Neural cell (in vitro differentiated cells): ENCODE measurements at regions not wholly inside any gene's neighbourhood (a gene's known extent, or its start where the extent isn't known, plus 50 kb on each side); places are given as distances from the start of the nearest gene placed in this dataset.

ENCODE experiments used
- H2AFZ ChIP-seq: fragments of 200-600, 300-800 bp; sonication (generic), shearing (Covaris generic); 2 replicates; pipeline ENCODE4 v1.6.0; 2014; ENCODE audit warnings: low read depth, mild to moderate bottlenecking, antibody characterized with exemption, low read length, moderate library complexity
- H3F3A ChIP-seq: fragments of 200-600 bp; shearing (Covaris generic); 2 replicates; pipeline ENCODE4 v1.6.1; 2016; ENCODE audit warnings: mild to moderate bottlenecking, moderate library complexity, mixed read lengths, antibody characterized with exemption, low read length; ENCODE audit not compliant: insufficient read depth, poor library complexity, severe bottlenecking
- H3K27ac ChIP-seq: fragments of 200-600, 300-800 bp; sonication (generic), shearing (Covaris generic); 2 replicates; pipeline ENCODE4 v1.5.1; 2014; ENCODE audit warnings: mild to moderate bottlenecking, low read length, moderate library complexity
- H3K27me3 ChIP-seq: fragments of 300-800, 200-600 bp; sonication (generic), shearing (Covaris generic); 2 replicates; pipeline ENCODE4 v1.6.0; 2014; ENCODE audit warnings: mild to moderate bottlenecking, low read depth, low read length, moderate library complexity; ENCODE audit not compliant: insufficient read depth
- H3K36me3 ChIP-seq: fragments of 300-800, 200-600 bp; sonication (generic), shearing (Covaris generic); 2 replicates; pipeline ENCODE4 v1.5.1; 2014; ENCODE audit warnings: mild to moderate bottlenecking, antibody characterized with exemption, low read length, moderate library complexity; ENCODE audit not compliant: insufficient read depth
- H3K4me2 ChIP-seq: fragments of 300-800, 200-600 bp; sonication (generic), shearing (Covaris generic); 2 replicates; pipeline ENCODE4 v1.6.0; 2014; ENCODE audit warnings: mild to moderate bottlenecking, low read length
- H3K4me3 ChIP-seq: fragments of 300-800, 200-600 bp; sonication (generic), shearing (Covaris generic); 2 replicates; pipeline ENCODE4 v1.5.1; 2014; ENCODE audit warnings: mild to moderate bottlenecking, low read length, moderate library complexity
- H3K79me2 ChIP-seq: fragments of 200-600 bp; shearing (Covaris generic); replicated peaks from 2 replicates; pipeline ENCODE4 v1.6.0; 2014; ENCODE audit warnings: mild to moderate bottlenecking, low read length, moderate library complexity; ENCODE audit not compliant: insufficient read depth
- H3K9ac ChIP-seq: fragments of 300-800, 200-600 bp; sonication (generic), shearing (Covaris generic); 2 replicates; pipeline ENCODE4 v1.6.1; 2016; ENCODE audit warnings: mild to moderate bottlenecking, low read length, mixed read lengths
- H3K9me2 ChIP-seq: fragments of 200-600 bp; shearing (Covaris generic); 2 replicates; pipeline ENCODE4 v1.6.1; 2016; ENCODE audit warnings: mild to moderate bottlenecking, low read length, mixed read lengths; ENCODE audit not compliant: insufficient read depth
- H3K9me3 ChIP-seq: fragments of 200-600, 300-800 bp; sonication (generic), shearing (Covaris generic); 2 replicates; pipeline ENCODE4 v1.6.1; 2016; ENCODE audit warnings: mild to moderate bottlenecking, mixed run types, low read length, moderate library complexity, mixed read lengths
- H4K20me1 ChIP-seq: fragments of 200-600 bp; shearing (Covaris generic); 2 replicates; pipeline ENCODE4 v1.6.1; 2016; ENCODE audit warnings: mild to moderate bottlenecking, mixed run types; ENCODE audit not compliant: insufficient read depth
- CTCF ChIP-seq: fragments of 450-650 bp; IDR thresholded peaks from 2 replicates; pipeline ENCODE4 v1.5.1; 2014; ENCODE audit warnings: antibody characterized with exemption, mild to moderate bottlenecking, moderate library complexity; ENCODE audit not compliant: poor library complexity, severe bottlenecking
- EP300 ChIP-seq: fragments of 450-650 bp; conservative IDR thresholded peaks from 2 replicates; pipeline ENCODE4 v1.6.1; 2014; ENCODE audit warnings: antibody characterized with exemption, mild to moderate bottlenecking, moderate library complexity; ENCODE audit not compliant: poor library complexity, severe bottlenecking
- EZH2 ChIP-seq: fragments of 200-600, 300-800 bp; shearing (Covaris generic), sonication (generic); IDR thresholded peaks from 2 replicates; pipeline ENCODE4 v1.6.1; 2014; ENCODE audit warnings: antibody characterized with exemption, low read length, borderline replicate concordance, mild to moderate bottlenecking; ENCODE audit not compliant: insufficient read depth, poor library complexity, severe bottlenecking
- MXI1 ChIP-seq: fragments of 450-650 bp; conservative IDR thresholded peaks from 2 replicates; pipeline ENCODE4 v1.6.1; 2014; ENCODE audit warnings: antibody characterized with exemption, mild to moderate bottlenecking; ENCODE audit not compliant: poor library complexity, severe bottlenecking
- POLR2AphosphoS5 ChIP-seq: IDR thresholded peaks from 2 replicates; pipeline ENCODE4 v1.6.1; 2012
- RAD21 ChIP-seq: fragments of 450-650 bp; conservative IDR thresholded peaks from 2 replicates; pipeline ENCODE4 v1.6.1; 2014; ENCODE audit warnings: antibody characterized with exemption, mild to moderate bottlenecking, moderate library complexity
- REST ChIP-seq: IDR thresholded peaks from 2 replicates; pipeline ENCODE4 v1.6.1; 2012; ENCODE audit warnings: borderline replicate concordance
- SMC3 ChIP-seq: fragments of 450-650 bp; conservative IDR thresholded peaks from 2 replicates; pipeline ENCODE4 v1.6.1; 2014; ENCODE audit warnings: antibody characterized with exemption, mild to moderate bottlenecking, moderate library complexity; ENCODE audit not compliant: poor library complexity
- TAF1 ChIP-seq: IDR thresholded peaks from 2 replicates; pipeline ENCODE4 v1.6.1; 2012; ENCODE audit warnings: low read depth

GRCh38 chr13:40228990-40229389 is 437.5 kb downstream of the FOXO1 start:
- Histone ChIP-seq H3K9me2 (no peaks in the 10 kb centered on the region), H3K4me3 (no peak overlapping the region), H3K79me2 (no peaks in the 10 kb centered on the region), H3K4me2 (no peak overlapping the region), H3K9me3 (no peaks in the 10 kb centered on the region), H2AFZ (no peak overlapping the region), H3F3A (no peaks in the 10 kb centered on the region), H3K9ac (no peak overlapping the region), H3K36me3 (no peaks in the 10 kb centered on the region), H3K27me3 (no peaks in the 10 kb centered on the region), H3K27ac (no peak overlapping the region), H4K20me1 (no peaks in the 10 kb centered on the region)
- TF ChIP-seq EP300, result no peak
- TF ChIP-seq MXI1, result no peak
- TF ChIP-seq EZH2, result no peak
- no peak for TF ChIP-seq SMC3
- TF ChIP-seq TAF1, result no peak

- Histone ChIP-seq H3F3A (no peaks in the 10 kb centered on the region), H3K9me3 (no peaks in the 10 kb centered on the region), H3K79me2 (no peaks in the 10 kb centered on the region), H4K20me1 (no peaks in the 10 kb centered on the region), H3K27me3 (no peaks in the 10 kb centered on the region), H3K4me3 (no peak overlapping the region), H3K27ac (no peak overlapping the region), H2AFZ (no peak overlapping the region), H3K9me2 (no peaks in the 10 kb centered on the region), H3K36me3 (no peaks in the 10 kb centered on the region), H3K4me2 (no peak overlapping the region), H3K9ac (no peak overlapping the region)
- TF ChIP-seq REST (no peak), POLR2AphosphoS5 (no peak), MXI1 (no peak), CTCF (no peak), SMC3 (no peak), RAD21 (no peak), EP300 (no peak), EZH2 (no peak), TAF1 (no peak)
Observed at GRCh38 chr13:40230833-40231266, 435.6 kb downstream of the FOXO1 start.

GRCh38 chr13:40231311-40231710 is 435.1 kb downstream of the FOXO1 start:
- Histone ChIP-seq H3K9ac (no peak overlapping the region), H3K9me2 (no peaks in the 10 kb centered on the region), H3K27ac (no peak overlapping the region), H3K4me2 (no peak overlapping the region), H2AFZ (no peak overlapping the region), H3K79me2 (no peaks in the 10 kb centered on the region), H4K20me1 (no peaks in the 10 kb centered on the region), H3K27me3 (no peaks in the 10 kb centered on the region), H3F3A (no peaks in the 10 kb centered on the region), H3K4me3 (no peak overlapping the region), H3K9me3 (no peaks in the 10 kb centered on the region), H3K36me3 (no peaks in the 10 kb centered on the region)
- no peak for TF ChIP-seq CTCF
- TF ChIP-seq REST, result no peak
